ENCODE measurements at regions not wholly inside any gene's neighbourhood (a gene's known extent, or its start where the extent isn't known, plus 50 kb on each side); places are given as distances from the start of the nearest gene placed in this dataset.

- TF ChIP-seq, protein P1, sequence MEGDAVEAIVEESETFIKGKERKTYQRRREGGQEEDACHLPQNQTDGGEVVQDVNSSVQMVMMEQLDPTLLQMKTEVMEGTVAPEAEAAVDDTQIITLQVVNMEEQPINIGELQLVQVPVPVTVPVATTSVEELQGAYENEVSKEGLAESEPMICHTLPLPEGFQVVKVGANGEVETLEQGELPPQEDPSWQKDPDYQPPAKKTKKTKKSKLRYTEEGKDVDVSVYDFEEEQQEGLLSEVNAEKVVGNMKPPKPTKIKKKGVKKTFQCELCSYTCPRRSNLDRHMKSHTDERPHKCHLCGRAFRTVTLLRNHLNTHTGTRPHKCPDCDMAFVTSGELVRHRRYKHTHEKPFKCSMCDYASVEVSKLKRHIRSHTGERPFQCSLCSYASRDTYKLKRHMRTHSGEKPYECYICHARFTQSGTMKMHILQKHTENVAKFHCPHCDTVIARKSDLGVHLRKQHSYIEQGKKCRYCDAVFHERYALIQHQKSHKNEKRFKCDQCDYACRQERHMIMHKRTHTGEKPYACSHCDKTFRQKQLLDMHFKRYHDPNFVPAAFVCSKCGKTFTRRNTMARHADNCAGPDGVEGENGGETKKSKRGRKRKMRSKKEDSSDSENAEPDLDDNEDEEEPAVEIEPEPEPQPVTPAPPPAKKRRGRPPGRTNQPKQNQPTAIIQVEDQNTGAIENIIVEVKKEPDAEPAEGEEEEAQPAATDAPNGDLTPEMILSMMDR (IDR thresholded peaks at IDR 0.05; ENCODE audit: low read depth, low read length, missing control alignments) = no peak
- no peak for DNase-seq (ENCODE audit: extremely low read depth, low read depth)
- H3K4me3 ChIP-seq (replicated peaks; ENCODE audit: low read depth, low read length) = no peak overlapping the region
Measured at GRCh38 chr6:134719911-134720310, 230.0 kb downstream of the ALDH8A1 start.

DNA sequence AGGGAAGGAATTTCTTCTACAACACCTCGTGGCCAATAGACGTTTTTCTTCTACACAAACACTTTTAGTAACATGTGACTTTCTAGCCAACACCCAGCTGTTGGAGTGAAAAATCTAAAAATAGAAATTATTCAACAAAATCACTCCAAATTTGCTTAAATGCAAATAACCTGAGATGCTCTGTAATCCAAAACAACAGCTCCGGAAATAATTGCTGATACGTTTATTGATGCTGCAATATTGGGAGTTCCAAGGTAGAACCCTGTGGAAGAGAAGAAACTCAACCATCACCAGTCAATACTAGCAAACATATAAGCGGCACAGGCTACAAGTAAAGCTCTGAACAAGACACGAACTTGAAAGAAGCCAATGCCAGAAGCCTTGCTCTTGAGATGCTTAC lies 230.6 kb downstream of the ALDH8A1 start:
- TF ChIP-seq, protein P1 (IDR thresholded peaks at IDR 0.05; ENCODE audit: low read depth, low read length, missing control alignments) = no peak

DNA sequence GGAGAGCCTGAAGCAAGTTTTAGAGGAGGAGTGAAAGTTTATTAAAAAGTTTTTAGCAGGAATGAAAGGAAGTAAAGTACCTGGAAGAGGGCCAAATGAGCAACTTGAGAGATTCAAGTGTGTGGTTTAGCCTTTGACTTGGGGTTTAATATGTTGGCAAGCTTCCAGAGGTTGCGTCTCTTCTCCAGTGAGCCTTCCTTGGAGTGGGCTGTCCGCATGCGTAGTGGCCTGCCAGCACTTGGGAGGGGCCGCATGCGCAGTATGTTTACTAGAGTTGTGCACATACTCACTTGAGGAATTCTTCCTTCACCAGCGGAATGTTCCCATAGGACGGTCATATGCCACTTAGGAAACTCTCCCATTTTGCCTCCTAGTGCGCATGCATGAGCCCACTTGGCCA lies 235.2 kb downstream of the ALDH8A1 start:
- TF ChIP-seq, protein P1 (IDR thresholded peaks at IDR 0.05; ENCODE audit: low read depth, low read length, missing control alignments) = no peak
- H3K4me3 ChIP-seq (replicated peaks; ENCODE audit: low read depth, low read length) = no peak overlapping the region
- peak; percentile 38 for DNase-seq (ENCODE audit: extremely low read depth, low read depth)

More for the DNA sequence above, 230.6 kb downstream of the ALDH8A1 start:
- H3K4me3 ChIP-seq (replicated peaks; ENCODE audit: low read depth, low read length) = no peak overlapping the region
- no peak for DNase-seq (ENCODE audit: extremely low read depth, low read depth)

GRCh38 chr6:134714113-134714512 lies 235.8 kb downstream of the ALDH8A1 start:
- TF ChIP-seq, protein P1 (IDR thresholded peaks at IDR 0.05; ENCODE audit: low read depth, low read length, missing control alignments) = no peak
- no peak for DNase-seq (ENCODE audit: extremely low read depth, low read depth)
- no peak overlapping the region for H3K4me3 ChIP-seq (replicated peaks; ENCODE audit: low read depth, low read length)

GRCh38 chr6:134712311-134712710 lies 237.6 kb downstream of the ALDH8A1 start:
- no peak for DNase-seq (ENCODE audit: extremely low read depth, low read depth)
- H3K4me3 ChIP-seq (replicated peaks; ENCODE audit: low read depth, low read length) = no peak overlapping the region
- TF ChIP-seq, protein P1 (IDR thresholded peaks at IDR 0.05; ENCODE audit: low read depth, low read length, missing control alignments) = no peak

GRCh38 chr6:134708079-134708478 lies 241.8 kb downstream of the ALDH8A1 start:
- DNase-seq (ENCODE audit: extremely low read depth, low read depth) = no peak
- TF ChIP-seq, protein P1 (IDR thresholded peaks at IDR 0.05; ENCODE audit: low read depth, low read length, missing control alignments) = no peak
- H3K4me3 ChIP-seq (replicated peaks; ENCODE audit: low read depth, low read length) = no peak overlapping the region

DNA sequence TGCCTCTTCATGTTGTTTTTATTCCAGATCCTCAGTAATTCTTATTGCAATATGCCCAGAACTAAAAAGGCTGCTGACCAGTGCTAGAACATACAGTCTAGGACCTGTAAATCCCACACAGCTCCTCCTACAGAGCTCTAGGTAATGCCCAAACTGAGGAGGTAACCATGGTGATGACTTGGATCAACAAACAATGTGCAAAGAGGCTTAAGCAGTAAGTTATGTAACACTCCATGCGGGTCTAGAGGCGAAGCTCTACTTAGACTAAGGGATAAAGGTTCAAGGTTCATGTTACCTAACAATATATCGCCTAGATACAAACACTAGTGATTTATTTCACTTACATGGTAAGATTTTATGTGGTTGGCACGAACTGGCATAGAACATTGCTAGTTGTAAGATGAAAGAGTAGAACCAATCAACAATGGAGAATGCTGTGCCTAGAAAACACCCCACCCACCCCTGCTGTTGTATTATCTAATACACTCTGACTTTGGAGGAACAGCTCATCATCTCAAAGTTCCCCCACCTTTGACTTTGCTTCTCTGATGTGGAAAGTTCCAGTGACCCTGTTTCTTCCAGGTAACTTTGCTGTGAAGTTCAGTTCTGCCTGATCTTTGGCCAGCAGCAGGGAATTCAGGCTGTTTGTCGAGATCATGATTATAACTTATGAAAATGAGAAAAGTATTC lies 242.4 kb downstream of the ALDH8A1 start:
- TF ChIP-seq, protein P1 (IDR thresholded peaks at IDR 0.05; ENCODE audit: low read depth, low read length, missing control alignments) = no peak
- DNase-seq (ENCODE audit: extremely low read depth, low read depth) = peak; percentile 50
- H3K4me3 ChIP-seq (replicated peaks; ENCODE audit: low read depth, low read length) = no peak overlapping the region

Data from HFF-Myc (cell line).